SU-DHL-6 (cell line): ENCODE measurements at regions not wholly inside any gene's neighbourhood (a gene's known extent, or its start where the extent isn't known, plus 50 kb on each side); places are given as distances from the start of the nearest gene placed in this dataset.

Source experiments
- CTCF ChIP-seq: fragments of 200-600 bp; sonication (generic); IDR thresholded peaks from one replicate; pipeline ENCODE4 v1.5.1; 2017; ENCODE audit warnings: antibody characterized with exemption, mild to moderate bottlenecking, low read length, moderate library complexity; ENCODE audit not compliant: insufficient read depth, poor library complexity, severe bottlenecking
- EZH2phosphoT487 ChIP-seq: fragments of 200-600 bp; sonication (generic), shearing (Covaris generic); conservative IDR thresholded peaks from 2 replicates; pipeline ENCODE4 v1.6.1; 2018; ENCODE audit warnings: mild to moderate bottlenecking, antibody characterized with exemption, low read length, moderate library complexity, mixed read lengths

DNA sequence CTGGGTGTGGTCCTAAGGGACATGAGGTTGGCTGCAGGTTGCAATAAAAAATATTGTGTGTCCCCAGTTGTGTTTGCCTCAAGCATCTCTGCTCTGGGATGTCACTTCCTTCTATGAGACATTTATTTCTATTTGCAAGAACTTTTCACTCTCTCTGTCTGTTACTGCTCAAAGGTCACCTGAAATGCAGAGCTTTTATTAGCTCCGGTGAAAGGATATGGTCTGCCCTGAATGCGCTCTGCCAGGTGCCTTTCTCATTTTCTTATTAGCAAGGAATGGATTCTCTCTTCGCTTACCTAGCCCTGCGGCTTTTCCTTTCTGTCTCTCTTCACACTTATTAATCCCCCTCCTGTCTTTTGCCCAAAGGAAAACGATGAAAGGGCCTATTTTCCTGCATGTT, 526.1 kb downstream of the TMEM38B start:
- TF ChIP-seq CTCF (no peak), EZH2phosphoT487 (no peak)
